HL-60 (cell line): ENCODE measurements at regions not wholly inside any gene's neighbourhood (a gene's known extent, or its start where the extent isn't known, plus 50 kb on each side); places are given as distances from the start of the nearest gene placed in this dataset.

Source experiments
- CTCF ChIP-seq: IDR thresholded peaks from one replicate; pipeline ENCODE4 v1.5.1; 2011; ENCODE audit warnings: low read length, control low read depth, inconsistent platforms; ENCODE audit not compliant: insufficient read depth
- GABPA ChIP-seq: IDR thresholded peaks from 2 replicates; pipeline ENCODE4 v1.6.1; 2012; ENCODE audit warnings: low read depth
- POLR2AphosphoS5 ChIP-seq: IDR thresholded peaks from 2 replicates; pipeline ENCODE4 v1.6.1; 2012; ENCODE audit warnings: low read depth
- REST ChIP-seq: IDR thresholded peaks from 2 replicates; pipeline ENCODE4 v1.6.1; 2012; ENCODE audit warnings: low read depth; ENCODE audit not compliant: insufficient replicate concordance
- SPI1 ChIP-seq: IDR thresholded peaks from 2 replicates; pipeline ENCODE4 v1.6.1; 2012; ENCODE audit warnings: low read depth, mild to moderate bottlenecking, borderline replicate concordance

- no peak for TF ChIP-seq CTCF
- no peak for TF ChIP-seq POLR2AphosphoS5
- TF ChIP-seq REST = no peak
- TF ChIP-seq GABPA = no peak
- TF ChIP-seq SPI1 = no peak
Observed at GRCh38 chr14:104392396-104393198, 187.0 kb upstream of the C14orf180 start.
